Left lung (tissue), 4 donors: ENCODE measurements at regions not wholly inside any gene's neighbourhood (a gene's known extent, or its start where the extent isn't known, plus 50 kb on each side); places are given as distances from the start of the nearest gene placed in this dataset.

ENCODE experiments used
- ATAC-seq: fragments of 200-7000 bp; cut with Tn5 transposase; one replicate; pipeline ENCODE4 v1.9.1; 2020; ENCODE audit warnings: moderate library complexity
- DNase-seq, 4 donors: peaks; one replicate each; pipeline ENCODE4 v3.0.0-alpha.2; 2013 to 2020
- H3K27ac ChIP-seq, 2 donors: fragments of 200-600 bp; sonication (generic) in 1 of 2; one replicate each; pipeline versions ENCODE4 v1.5.0 to v1.8.0; 2020 to 2021
- H3K27me3 ChIP-seq, 2 donors: fragments of 200-600 bp; sonication (generic) in 1 of 2; one replicate each; pipeline versions ENCODE4 v1.5.0 to v1.8.0; 2020 to 2021
- H3K36me3 ChIP-seq, 2 donors: fragments of 200-600 bp; sonication (generic) in 1 of 2; one replicate each; pipeline versions ENCODE4 v1.5.0 to v1.8.0; 2020 to 2021
- H3K4me1 ChIP-seq, 2 donors: fragments of 200-600 bp; one replicate each; pipeline ENCODE4 v1.8.0; 2021
- H3K4me3 ChIP-seq, 2 donors: fragments of 200-600 bp; sonication (generic) in 1 of 2; one replicate each; pipeline versions ENCODE4 v1.5.0 to v1.8.0; 2020 to 2021; ENCODE audit warnings: mild to moderate bottlenecking in 1 of 2
- H3K9me3 ChIP-seq, 2 donors: fragments of 200-600 bp; sonication (generic) in 1 of 2; one replicate each; pipeline versions ENCODE4 v1.5.0 to v1.8.0; 2020 to 2021
- CTCF ChIP-seq, 2 donors: fragments of 200-600 bp; sonication (generic) in 1 of 2; IDR thresholded peaks; one replicate each; pipeline versions ENCODE4 v1.5.0 to v1.8.0; 2021; ENCODE audit warnings: antibody characterized with exemption in 2 of 2
- intact Hi-C, 2 donors: fragments of 100-400 bp; cut with DNase I; formaldehyde crosslinking; loops; one replicate each; pipeline versions ENCODE4 v1.11.2 to v1.14.2; 2022
- donor health status: DM: no; HTN: yes; CAD: no.
- donor health status: DM: no; HTN: no; CAD: no.

GRCh38 chr5:166279828-166280227 is 2011.6 kb upstream of the WWC1 start:
- Histone ChIP-seq H3K27ac (no peak overlapping the region), H3K4me3 (no peak overlapping the region), H3K27me3 (no peaks in the 10 kb centered on the region), H3K36me3 (no peaks in the 10 kb centered on the region), H3K4me1 (no peaks in the 10 kb centered on the region), H3K9me3 (peaks cover 0 to 6% of the 10 kb centered on the region in 2 donors)
- DNase-seq (no peak), ATAC-seq (no peak)
- no peak for TF ChIP-seq CTCF (IDR thresholded peaks at IDR 0.05)
- intact Hi-C loops = no loop called here

- peaks cover 0 to 6% of the 10 kb centered on the region in 2 donors for H3K9me3 ChIP-seq
- intact Hi-C loops = no loop called here
- ATAC-seq (no peak), DNase-seq (no peak)
- no peaks in the 10 kb centered on the region for H3K4me1 ChIP-seq
- no peak overlapping the region for H3K27ac ChIP-seq
- no peak for TF ChIP-seq CTCF (IDR thresholded peaks at IDR 0.05)
- no peaks in the 10 kb centered on the region for H3K27me3 ChIP-seq
- H3K4me3 ChIP-seq = no peak overlapping the region
- H3K36me3 ChIP-seq = no peaks in the 10 kb centered on the region
Measured at GRCh38 chr5:166281433-166281832, 2010.0 kb upstream of the WWC1 start.

GRCh38 chr5:166282939-166283338 is 2008.5 kb upstream of the WWC1 start:
- no peak for TF ChIP-seq CTCF (IDR thresholded peaks at IDR 0.05)
- Histone ChIP-seq H3K27ac (no peak overlapping the region), H3K4me3 (no peak overlapping the region), H3K36me3 (no peaks in the 10 kb centered on the region), H3K9me3 (peaks cover 0 to 6% of the 10 kb centered on the region in 2 donors), H3K4me1 (no peaks in the 10 kb centered on the region), H3K27me3 (no peaks in the 10 kb centered on the region)
- DNase-seq (no peak), ATAC-seq (no peak)
- intact Hi-C loops = no loop called here

- intact Hi-C loops = no loop called here
Measured at GRCh38 chr5:166285361-166285760, 2006.1 kb upstream of the WWC1 start.

GRCh38 chr5:166286832-166287231 is 2004.6 kb upstream of the WWC1 start:
- Histone ChIP-seq H3K36me3 (no peaks in the 10 kb centered on the region), H3K4me1 (no peaks in the 10 kb centered on the region), H3K9me3 (no peaks in the 10 kb centered on the region), H3K27ac (no peak overlapping the region), H3K4me3 (no peak overlapping the region), H3K27me3 (no peaks in the 10 kb centered on the region)
- no peak for ATAC-seq
- DNase-seq = no peak
- no peak for TF ChIP-seq CTCF (IDR thresholded peaks at IDR 0.05)
- intact Hi-C loops = no loop called here

More at GRCh38 chr5:166285361-166285760, 2006.1 kb upstream of the WWC1 start:
- TF ChIP-seq CTCF (IDR thresholded peaks at IDR 0.05) = no peak
- Histone ChIP-seq H3K4me1 (no peaks in the 10 kb centered on the region), H3K36me3 (no peaks in the 10 kb centered on the region), H3K4me3 (no peak overlapping the region), H3K9me3 (no peaks in the 10 kb centered on the region), H3K27me3 (no peaks in the 10 kb centered on the region), H3K27ac (no peak overlapping the region)
- no peak for ATAC-seq
- DNase-seq = no peak
